IPS DF 4.7 (cell line): ENCODE measurements at regions not wholly inside any gene's neighbourhood (a gene's known extent, or its start where the extent isn't known, plus 50 kb on each side); places are given as distances from the start of the nearest gene placed in this dataset.
"Not testable (repeated sequence)": the region's sequence is repeated elsewhere in the genome, so short reads cannot be mapped to it uniquely, and the experiment has no call there.

ENCODE experiments used
- DNase-seq: peaks from one replicate; pipeline ENCODE4 v3.0.0-alpha.2; 2013; ENCODE audit warnings: low spot score; ENCODE audit errors: extremely low read depth

DNA sequence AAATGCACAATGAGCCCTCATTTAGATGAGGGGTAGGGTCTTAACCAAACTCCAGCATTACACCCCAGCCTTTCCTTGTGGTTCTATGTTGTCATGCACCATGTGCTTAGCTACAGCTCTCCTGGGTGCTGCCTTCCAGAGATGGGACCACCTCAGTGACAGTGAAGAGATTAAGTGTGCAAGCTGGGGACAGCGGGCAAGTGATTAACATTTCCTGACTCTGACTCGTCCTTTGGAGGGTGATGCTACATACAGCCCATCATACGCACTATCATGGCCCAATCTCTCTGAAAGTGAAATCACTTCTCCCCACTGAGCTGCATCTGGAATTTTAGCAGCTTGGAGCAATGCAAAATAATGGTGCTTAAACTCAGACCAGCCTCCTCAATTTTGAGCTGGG lies 293.0 kb upstream of the PLGLB1 start:
- not testable (repeated sequence) for DNase-seq

GRCh38 chr2:87315183-87315902 lies 293.7 kb upstream of the PLGLB1 start:
- DNase-seq, result not testable (repeated sequence)

GRCh38 chr2:87317193-87317592 lies 295.5 kb upstream of the PLGLB1 start:
- not testable (repeated sequence) for DNase-seq

DNA sequence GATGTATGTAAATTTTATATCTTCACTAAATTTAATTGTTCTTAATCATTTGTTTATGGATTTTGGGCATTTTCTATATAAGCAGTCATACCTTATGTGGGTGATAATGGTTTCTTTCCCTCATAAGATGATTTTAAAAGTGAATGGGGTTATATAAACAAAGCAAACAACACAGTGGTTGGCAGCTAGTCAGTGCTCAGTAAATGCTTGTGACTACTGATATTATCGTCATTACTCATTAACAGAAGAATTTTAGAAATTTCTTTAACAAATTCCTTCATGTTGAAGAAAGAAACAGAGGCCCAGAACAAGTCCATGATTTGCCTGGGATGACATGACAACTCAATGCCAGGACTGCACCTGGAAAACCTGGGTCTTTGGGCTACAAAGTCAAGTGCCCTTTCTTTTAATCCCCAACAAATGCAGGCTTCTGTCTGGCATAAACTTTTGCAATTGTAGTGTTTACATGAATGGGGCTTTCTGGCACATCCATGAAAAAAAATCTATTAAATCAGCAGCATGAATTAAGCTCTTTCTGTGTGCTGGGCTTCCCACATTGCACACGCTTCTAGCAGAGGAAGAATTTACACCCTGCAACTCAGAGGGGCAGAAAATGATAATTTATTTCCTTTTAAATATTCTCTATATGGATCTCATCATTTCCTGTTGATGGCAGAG lies 297.3 kb upstream of the PLGLB1 start:
- not testable (repeated sequence) for DNase-seq

- DNase-seq, result not testable (repeated sequence)
Measured at GRCh38 chr2:87319705-87320104, 298.1 kb upstream of the PLGLB1 start.

DNA sequence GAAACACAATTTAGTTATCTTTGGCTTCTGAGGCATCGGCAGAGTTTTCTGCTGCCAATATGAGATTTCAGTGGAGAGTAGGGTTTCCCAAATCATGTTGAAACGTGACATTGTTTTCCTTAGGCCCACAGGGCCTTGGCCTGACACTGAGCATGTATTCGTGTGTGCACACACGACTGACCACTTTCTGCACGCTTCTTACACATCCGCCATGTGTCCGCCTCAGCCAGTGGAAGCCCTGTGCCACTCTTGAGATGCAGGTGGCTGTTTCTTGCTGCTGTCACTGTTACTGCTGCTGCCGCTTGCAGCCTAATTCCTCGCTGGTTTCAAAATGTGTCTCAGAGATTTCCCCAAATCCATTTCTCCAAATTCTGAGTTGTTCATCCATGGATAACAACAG lies 299.6 kb upstream of the PLGLB1 start:
- DNase-seq, result not testable (repeated sequence)

DNA sequence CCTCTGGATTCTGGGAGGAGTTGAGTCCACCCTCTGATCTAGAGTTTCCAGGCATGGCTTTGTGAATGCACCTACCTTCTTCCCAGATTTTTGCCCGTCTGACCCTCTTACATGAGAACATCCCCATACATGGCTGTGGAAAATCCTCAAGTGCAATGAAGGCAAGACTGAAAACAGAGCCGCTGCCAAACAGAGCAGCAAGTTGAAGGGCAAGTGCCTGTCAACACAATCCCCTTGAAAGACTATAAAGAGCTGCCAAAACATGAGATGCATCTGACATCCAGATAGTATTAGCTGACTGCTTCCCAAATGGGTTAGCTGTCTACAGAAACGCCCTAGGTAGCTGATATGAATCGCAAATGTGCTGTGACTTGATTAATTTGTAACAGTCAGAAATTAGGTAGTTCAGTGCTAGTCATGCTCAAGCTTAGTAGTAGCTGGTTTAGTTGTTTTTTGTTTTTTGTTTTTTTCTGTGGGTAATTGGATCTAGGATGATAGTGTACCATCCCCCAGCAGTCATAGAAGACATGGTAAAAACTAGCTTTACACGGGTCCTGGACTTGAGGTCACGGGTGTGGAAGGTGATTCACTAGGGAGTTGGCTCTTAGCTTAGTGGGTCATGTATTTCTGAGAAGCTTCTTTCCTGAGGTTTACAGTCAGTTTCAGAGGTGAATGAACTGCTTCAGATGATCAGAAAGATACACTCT lies 302.8 kb upstream of the PLGLB1 start:
- not testable (repeated sequence) for DNase-seq

DNA sequence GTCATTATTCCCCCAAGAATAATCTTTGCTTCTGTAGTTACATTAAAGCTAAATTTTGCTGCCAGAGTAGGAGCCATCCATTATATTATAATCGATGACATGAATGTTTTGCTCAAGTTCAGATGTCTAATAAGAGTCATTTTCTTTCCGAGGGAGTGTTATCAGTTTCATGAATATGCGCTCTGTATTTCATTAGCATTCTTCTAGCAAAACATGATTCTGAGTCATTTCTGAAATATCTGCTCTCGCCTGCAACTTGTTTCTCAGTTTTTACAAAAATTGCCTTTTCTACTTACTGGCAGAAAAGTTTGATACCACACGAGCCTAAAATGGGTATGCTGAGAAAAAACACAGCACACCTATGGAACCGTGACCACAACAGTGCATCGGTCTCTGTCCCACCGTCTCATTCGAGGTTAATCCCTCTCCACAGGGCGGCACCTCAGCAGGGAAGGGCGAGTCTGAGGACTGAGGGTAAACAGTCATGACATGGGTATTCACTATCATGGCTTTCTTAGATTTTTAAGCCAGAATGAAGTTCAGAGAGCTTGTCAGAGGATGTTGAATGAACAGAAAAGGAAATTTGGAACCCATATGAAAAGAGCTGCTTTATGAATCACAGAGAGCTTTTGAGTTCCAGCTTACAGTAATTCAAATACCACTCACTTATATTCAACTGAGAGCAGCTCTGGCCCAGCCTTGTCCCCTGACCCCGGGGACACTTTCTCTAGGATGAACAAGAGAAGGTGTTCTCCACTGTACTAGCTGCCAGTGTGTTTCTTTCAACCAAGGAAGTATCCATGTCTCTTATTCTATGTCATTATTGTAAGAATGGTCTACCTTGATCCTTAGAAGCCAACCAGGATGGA lies 303.6 kb upstream of the PLGLB1 start:
- not testable (repeated sequence) for DNase-seq

DNA sequence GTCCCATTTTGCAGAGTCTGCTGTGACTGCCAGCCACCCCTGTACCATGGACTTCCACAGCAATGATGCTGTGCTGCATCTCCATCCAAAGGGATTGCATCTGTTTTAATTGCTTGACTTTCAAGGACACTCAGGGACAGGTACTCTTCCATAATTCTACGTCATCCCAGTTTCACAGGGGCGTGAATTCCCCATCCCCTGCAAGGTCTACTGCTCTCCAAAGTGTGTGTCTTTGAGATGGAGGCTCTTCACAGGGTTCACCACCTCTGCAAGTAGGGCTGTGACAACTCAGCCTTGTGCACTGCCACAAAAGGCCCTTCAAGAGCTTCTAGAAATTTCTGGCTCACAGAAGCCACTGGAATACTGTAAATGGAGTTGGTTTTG lies 304.3 kb upstream of the PLGLB1 start:
- not testable (repeated sequence) for DNase-seq

- DNase-seq, result not testable (repeated sequence)
Measured at GRCh38 chr2:87326754-87327153, 305.1 kb upstream of the PLGLB1 start.

DNA sequence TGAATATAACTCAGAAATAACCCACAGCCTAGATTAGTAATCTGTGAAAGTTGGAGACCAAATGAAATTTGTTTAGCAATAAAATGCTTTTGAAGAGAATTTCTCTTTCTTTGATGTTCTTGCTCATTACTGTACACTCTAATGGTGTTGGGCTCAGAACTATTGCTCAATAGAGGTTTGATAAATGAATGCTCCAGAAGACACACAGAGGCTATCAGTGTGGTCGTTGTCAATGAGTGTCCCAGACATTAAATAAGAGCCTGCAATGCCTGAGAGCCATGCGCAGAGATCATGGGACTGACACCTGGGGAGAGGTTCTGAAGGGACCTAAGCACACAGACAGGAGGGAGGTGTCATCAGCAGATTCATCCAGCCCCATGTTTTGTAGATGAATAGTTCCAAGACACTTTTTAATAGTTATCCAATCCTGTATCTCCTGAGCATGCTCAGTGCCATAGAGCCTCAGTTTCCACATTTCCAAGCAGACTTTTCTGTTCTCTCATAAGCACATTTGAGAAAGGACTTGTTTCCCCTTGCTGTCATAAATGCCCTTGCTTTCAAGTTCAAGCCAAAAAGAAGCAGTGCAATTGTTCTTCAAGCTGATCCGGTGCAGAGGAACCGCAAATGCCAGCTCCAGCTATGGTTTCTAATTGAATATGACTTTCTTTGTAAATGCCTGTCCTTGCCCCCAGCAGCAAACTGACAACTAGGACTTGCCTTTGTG lies 306.2 kb upstream of the PLGLB1 start:
- DNase-seq, result not testable (repeated sequence)

GRCh38 chr2:87329529-87329928 lies 307.9 kb upstream of the PLGLB1 start:
- DNase-seq, result not testable (repeated sequence)

GRCh38 chr2:87330486-87330885 lies 308.8 kb upstream of the PLGLB1 start:
- DNase-seq, result not testable (repeated sequence)

- DNase-seq, result not testable (repeated sequence)
Measured at GRCh38 chr2:87331940-87332583, 310.4 kb upstream of the PLGLB1 start.

- DNase-seq, result not testable (repeated sequence)
Measured at GRCh38 chr2:87334888-87335287, 313.2 kb upstream of the PLGLB1 start.

- not testable (repeated sequence) for DNase-seq
Measured at GRCh38 chr2:87338998-87339397, 317.4 kb upstream of the PLGLB1 start.

DNA sequence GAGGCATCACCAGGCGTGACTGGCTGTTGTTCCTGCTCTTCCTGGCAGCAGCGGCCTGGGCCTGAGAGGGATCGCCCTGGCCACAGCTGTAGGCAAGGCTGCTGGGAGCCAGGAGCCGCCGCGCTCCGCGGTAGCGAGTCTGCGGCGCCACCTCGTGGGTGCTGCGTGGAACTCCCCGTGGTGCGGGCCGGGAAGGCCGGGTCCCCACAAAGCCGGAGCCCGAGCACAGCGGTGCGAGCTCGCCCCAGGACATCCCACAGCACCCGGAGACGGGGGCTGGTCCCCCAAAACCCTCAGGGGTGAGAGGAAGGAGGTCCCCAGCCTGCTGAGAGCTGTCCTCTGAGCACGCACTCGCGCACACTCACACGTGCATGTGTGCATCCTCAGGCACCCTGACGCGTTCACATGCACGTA lies 320.0 kb upstream of the PLGLB1 start:
- DNase-seq, result peak; percentile 9

DNA sequence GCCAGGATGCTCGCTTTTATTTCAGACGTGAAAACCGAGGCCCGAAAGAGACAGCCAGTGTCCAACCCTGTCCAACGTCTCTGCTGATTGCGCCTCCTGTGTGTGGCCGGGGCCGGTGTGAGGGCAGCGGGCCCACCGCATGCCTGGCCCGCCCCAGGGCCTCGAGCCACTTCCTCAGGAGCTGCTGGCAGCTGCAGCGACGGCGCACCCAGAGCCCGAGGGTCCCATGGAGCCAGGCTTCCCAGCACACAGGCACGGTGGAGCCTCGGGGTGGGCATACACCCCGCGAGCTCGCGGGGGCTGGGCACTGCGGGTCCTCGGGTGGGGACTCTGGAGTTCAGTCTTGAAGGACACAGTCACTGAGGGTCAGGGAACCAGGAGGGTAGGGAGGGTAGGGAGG lies 320.5 kb upstream of the PLGLB1 start:
- DNase-seq, result not testable (repeated sequence)

DNA sequence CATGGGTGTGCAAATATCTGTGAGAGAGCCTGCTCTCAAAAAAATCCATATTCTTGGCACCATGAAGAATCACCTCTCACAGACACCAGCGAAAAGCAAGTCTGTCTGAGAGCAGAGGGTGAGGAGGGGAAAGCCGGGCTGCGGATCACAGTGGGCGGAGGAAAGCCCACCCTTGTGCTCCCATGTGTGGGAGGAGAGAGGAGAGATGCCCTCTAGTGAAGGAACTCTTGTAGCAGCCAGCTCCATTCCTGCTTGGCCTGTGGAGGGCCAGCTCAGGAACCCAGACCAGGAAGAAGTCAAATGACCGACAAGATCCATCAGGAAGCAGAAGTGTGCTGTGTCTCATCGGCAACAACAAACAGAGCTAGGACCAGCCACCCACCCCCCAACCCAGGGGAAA lies 321.7 kb upstream of the PLGLB1 start:
- not testable (repeated sequence) for DNase-seq

GRCh38 chr2:87345283-87345682 lies 323.6 kb upstream of the PLGLB1 start:
- DNase-seq, result not testable (repeated sequence)
